ENCODE measurements at regions not wholly inside any gene's neighbourhood (a gene's known extent, or its start where the extent isn't known, plus 50 kb on each side); places are given as distances from the start of the nearest gene placed in this dataset.

- H3K4me2 ChIP-seq (ENCODE audit: low read length), result no peak overlapping the region
- H3K9me2 ChIP-seq (replicated peaks; ENCODE audit: control insufficient read depth, low read length), result no peaks in the 10 kb centered on the region
- no peaks in the 10 kb centered on the region for H3F3A ChIP-seq (ENCODE audit: control insufficient read depth, insufficient read depth)
- H3K9me3 ChIP-seq (ENCODE audit: control insufficient read depth, insufficient read depth, low read length), result no peaks in the 10 kb centered on the region
- no peaks in the 10 kb centered on the region for H4K20me1 ChIP-seq (ENCODE audit: control insufficient read depth, insufficient read depth, low read depth, low read length)
- no peaks in the 10 kb centered on the region for H3K36me3 ChIP-seq (ENCODE audit: control insufficient read depth, low read length)
- H3K27ac ChIP-seq (ENCODE audit: low read depth, low read length), result no peak overlapping the region
- H3K27me3 ChIP-seq (ENCODE audit: control insufficient read depth, low read length), result peaks cover 2% of the 10 kb centered on the region; the same call in 1 of the 2 replicates
- TF ChIP-seq EZH2phosphoT487 (IDR thresholded peaks at IDR 0.05; ENCODE audit: borderline replicate concordance, low read length) (no peak), CTCF (IDR thresholded peaks at IDR 0.05; ENCODE audit: low read depth, low read length, poor library complexity, severe bottlenecking) (no peak)
- no peak overlapping the region for H3K4me3 ChIP-seq (ENCODE audit: low read length)
- no peaks in the 10 kb centered on the region for H3K79me2 ChIP-seq (ENCODE audit: control insufficient read depth, low read length)
- H3K4me1 ChIP-seq (ENCODE audit: control insufficient read depth, low read length), result no peaks in the 10 kb centered on the region
Observed at GRCh38 chr2:215885536-215885935, 127.8 kb downstream of the MREG start.

- Histone ChIP-seq H3K4me3 (ENCODE audit: low read length) (no peak overlapping the region), H3K9me2 (replicated peaks; ENCODE audit: control insufficient read depth, low read length) (no peaks in the 10 kb centered on the region), H3K36me3 (ENCODE audit: control insufficient read depth, low read length) (no peaks in the 10 kb centered on the region), H3F3A (ENCODE audit: control insufficient read depth, insufficient read depth) (no peaks in the 10 kb centered on the region), H3K4me2 (ENCODE audit: low read length) (no peak overlapping the region), H4K20me1 (ENCODE audit: control insufficient read depth, insufficient read depth, low read depth, low read length) (no peaks in the 10 kb centered on the region), H3K79me2 (ENCODE audit: control insufficient read depth, low read length) (no peaks in the 10 kb centered on the region), H3K27me3 (ENCODE audit: control insufficient read depth, low read length) (peaks cover 2% of the 10 kb centered on the region; the same call in 1 of the 2 replicates), H3K27ac (ENCODE audit: low read depth, low read length) (no peak overlapping the region), H3K4me1 (ENCODE audit: control insufficient read depth, low read length) (no peaks in the 10 kb centered on the region), H3K9me3 (ENCODE audit: control insufficient read depth, insufficient read depth, low read length) (no peaks in the 10 kb centered on the region)
- TF ChIP-seq EZH2phosphoT487 (IDR thresholded peaks at IDR 0.05; ENCODE audit: borderline replicate concordance, low read length), result no peak
- no peak for TF ChIP-seq CTCF (IDR thresholded peaks at IDR 0.05; ENCODE audit: low read depth, low read length, poor library complexity, severe bottlenecking)
Observed at GRCh38 chr2:215884451-215885087, 128.8 kb downstream of the MREG start.

GRCh38 chr2:215883799-215884198, 129.6 kb downstream of the MREG start:
- no peaks in the 10 kb centered on the region for H3F3A ChIP-seq (ENCODE audit: control insufficient read depth, insufficient read depth)
- H3K27me3 ChIP-seq (ENCODE audit: control insufficient read depth, low read length), result peaks cover 2% of the 10 kb centered on the region; the same call in 1 of the 2 replicates
- no peak overlapping the region for H3K27ac ChIP-seq (ENCODE audit: low read depth, low read length)
- no peaks in the 10 kb centered on the region for H3K4me1 ChIP-seq (ENCODE audit: control insufficient read depth, low read length)
- no peaks in the 10 kb centered on the region for H3K9me3 ChIP-seq (ENCODE audit: control insufficient read depth, insufficient read depth, low read length)
- H3K36me3 ChIP-seq (ENCODE audit: control insufficient read depth, low read length), result no peaks in the 10 kb centered on the region
- no peak for TF ChIP-seq EZH2phosphoT487 (IDR thresholded peaks at IDR 0.05; ENCODE audit: borderline replicate concordance, low read length)
- TF ChIP-seq CTCF (IDR thresholded peaks at IDR 0.05; ENCODE audit: low read depth, low read length, poor library complexity, severe bottlenecking), result no peak
- H4K20me1 ChIP-seq (ENCODE audit: control insufficient read depth, insufficient read depth, low read depth, low read length), result no peaks in the 10 kb centered on the region
- H3K4me2 ChIP-seq (ENCODE audit: low read length), result no peak overlapping the region
- H3K9me2 ChIP-seq (replicated peaks; ENCODE audit: control insufficient read depth, low read length), result no peaks in the 10 kb centered on the region
- no peaks in the 10 kb centered on the region for H3K79me2 ChIP-seq (ENCODE audit: control insufficient read depth, low read length)
- no peak overlapping the region for H3K4me3 ChIP-seq (ENCODE audit: low read length)

All from DOHH2 (cell line).